SK-N-SH (cell line): ENCODE measurements at regions not wholly inside any gene's neighbourhood (a gene's known extent, or its start where the extent isn't known, plus 50 kb on each side); places are given as distances from the start of the nearest gene placed in this dataset.

Source experiments
- CTCF ChIA-PET: fragments of 300-600, 350-600 bp; formaldehyde crosslinking; extraction: SDS; loops from one replicate; lab custom pipeline; 2021; lab: Yijun Ruan, JAX
- POLR2A ChIA-PET: fragments of 350-600 bp; sonication (Branson Sonifier 250); formaldehyde crosslinking; extraction: SDS; loops from one replicate; lab custom pipeline; 2020; ENCODE audit warnings: antibody characterized with exemption, inconsistent platforms; lab: Yijun Ruan, JAX
- DNase-seq: peaks from one replicate; pipeline ENCODE4 v3.0.0; 2012
- H2AFZ ChIP-seq: fragments of 200-600 bp; sonication (generic); 2 replicates; pipeline ENCODE4 v1.8.1; 2016; ENCODE audit warnings: antibody characterized with exemption, mild to moderate bottlenecking, low read depth
- H3F3A ChIP-seq: fragments of 200-600 bp; sonication (generic); replicated peaks from 2 replicates; pipeline ENCODE3; 2016; ENCODE audit warnings: antibody characterized with exemption, mild to moderate bottlenecking; ENCODE audit not compliant: insufficient read depth
- H3K27ac ChIP-seq, 2 experiments: fragments of 200-500 bp in 1 of 2; fragments of 200-600 bp in 1 of 2; sonication (Bioruptor generic) in 1 of 2; sonication (generic), shearing (Covaris generic) in 1 of 2; 2 replicates each; pipeline versions ENCODE4 v1.5.1 to v1.6.1; 2014 to 2016; ENCODE audit warnings: low read depth in 2 of 2, inconsistent platforms in 1 of 2, low read length in 1 of 2, mild to moderate bottlenecking in 1 of 2, mixed read lengths in 1 of 2
- H3K27me3 ChIP-seq: fragments of 200-600 bp; sonication (generic), shearing (Covaris generic); 2 replicates; pipeline ENCODE4 v1.6.1; 2016; ENCODE audit warnings: mixed run types; ENCODE audit not compliant: insufficient read depth
- H3K36me3 ChIP-seq, 2 experiments: fragments of 200-500 bp in 1 of 2; fragments of 200-600 bp in 1 of 2; sonication (Bioruptor generic) in 1 of 2; sonication (generic) in 1 of 2; replicated peaks in 1 of 2; 2 replicates each; pipeline versions ENCODE3 to v1.5.1; 2014 to 2016; ENCODE audit warnings: low read length in 1 of 2, mild to moderate bottlenecking in 1 of 2; ENCODE audit not compliant: insufficient read depth in 2 of 2, control insufficient read depth in 1 of 2
- H3K4me1 ChIP-seq, 2 experiments: fragments of 200-500 bp in 1 of 2; fragments of 200-600 bp in 1 of 2; sonication (Bioruptor generic) in 1 of 2; sonication (generic), shearing (Covaris generic) in 1 of 2; 2 replicates each; pipeline versions ENCODE4 v1.5.1 to v1.6.1; 2014 to 2016; ENCODE audit warnings: low read depth in 1 of 2, low read length in 1 of 2, mixed run types in 1 of 2; ENCODE audit not compliant: insufficient read depth in 2 of 2, control insufficient read depth in 1 of 2
- H3K4me2 ChIP-seq: fragments of 200-600 bp; sonication (generic), shearing (Covaris generic); 2 replicates; pipeline ENCODE4 v1.6.1; 2017; ENCODE audit warnings: mixed run types
- H3K4me3 ChIP-seq, 2 experiments: fragments of 200-500 bp in 1 of 2; fragments of 200-600 bp in 1 of 2; sonication (Bioruptor generic) in 1 of 2; sonication (generic), shearing (Covaris generic) in 1 of 2; 2 replicates each; pipeline versions ENCODE4 v1.5.1 to v1.8.1; 2014 to 2016; ENCODE audit warnings: low read depth in 2 of 2, inconsistent platforms in 1 of 2, low read length in 1 of 2, mild to moderate bottlenecking in 1 of 2, mixed read lengths in 1 of 2, moderate library complexity in 1 of 2
- H3K79me2 ChIP-seq: fragments of 200-600 bp; sonication (generic); 2 replicates; pipeline ENCODE4 v1.8.1; 2017; ENCODE audit warnings: mild to moderate bottlenecking; ENCODE audit not compliant: insufficient read depth
- H3K9ac ChIP-seq: fragments of 200-600 bp; sonication (generic); 2 replicates; pipeline ENCODE4 v1.6.1; 2017; ENCODE audit warnings: mixed run types
- H3K9me2 ChIP-seq: fragments of 200-600 bp; sonication (generic); 2 replicates; pipeline ENCODE4 v1.6.1; 2017; ENCODE audit warnings: mixed run types
- H3K9me3 ChIP-seq: fragments of 200-600 bp; sonication (generic); 2 replicates; pipeline ENCODE4 v1.6.1; 2017; ENCODE audit warnings: mixed run types, mild to moderate bottlenecking, moderate library complexity
- H4K20me1 ChIP-seq: fragments of 200-600 bp; sonication (generic); 2 replicates; pipeline ENCODE4 v1.6.1; 2017; ENCODE audit warnings: mild to moderate bottlenecking, mixed run types; ENCODE audit not compliant: insufficient read depth
- CHD2 ChIP-seq: fragments of 150-350 bp; IDR thresholded peaks from 2 replicates; pipeline ENCODE4 v1.6.1; 2018; ENCODE audit warnings: low read length; ENCODE audit not compliant: partially characterized antibody
- CTCF ChIP-seq: fragments of 200-600 bp; sonication (generic); IDR thresholded peaks from 2 replicates; pipeline ENCODE4 v1.6.1; 2017; ENCODE audit warnings: antibody characterized with exemption, mild to moderate bottlenecking, moderate library complexity
- EP300 ChIP-seq, 2 experiments: IDR thresholded peaks; 2 replicates each; pipeline versions ENCODE4 v1.4.0 to v1.6.1; 2012; ENCODE audit warnings: borderline replicate concordance in 1 of 2, low read depth in 1 of 2, low read length in 1 of 2
- FOXJ3 ChIP-seq: sonication (generic); formaldehyde crosslinking; IDR thresholded peaks from 2 replicates; pipeline ENCODE4 v1.5.1; 2020; ENCODE audit warnings: mild to moderate bottlenecking, missing genetic modification reagents
- FOXM1 ChIP-seq: IDR thresholded peaks from 2 replicates; pipeline ENCODE4 v1.4.0; 2012; ENCODE audit warnings: low read depth, mild to moderate bottlenecking
- MXI1 ChIP-seq: IDR thresholded peaks from 2 replicates; pipeline ENCODE4 v1.6.1; 2012; ENCODE audit warnings: mild to moderate bottlenecking, low read depth, low read length, improper control_type of control experiment
- NFIC ChIP-seq: IDR thresholded peaks from 2 replicates; pipeline ENCODE4 v1.4.0; 2012; ENCODE audit warnings: borderline replicate concordance
- NRF1 ChIP-seq: IDR thresholded peaks from 2 replicates; pipeline ENCODE4 v1.6.1; 2012; ENCODE audit warnings: low read depth, mild to moderate bottlenecking, low read length
- RAD21 ChIP-seq: IDR thresholded peaks from 2 replicates; pipeline ENCODE4 v1.6.1; 2012; ENCODE audit warnings: mild to moderate bottlenecking, low read length
- RCOR1 ChIP-seq: fragments of 150-350 bp; IDR thresholded peaks from 2 replicates; pipeline ENCODE4 v1.6.1; 2017; ENCODE audit warnings: antibody characterized with exemption, low read length
- RFX5 ChIP-seq: IDR thresholded peaks from 2 replicates; pipeline ENCODE4 v1.6.1; 2012; ENCODE audit warnings: mild to moderate bottlenecking, improper control_type of control experiment, low read length
- RXRA ChIP-seq: IDR thresholded peaks from 2 replicates; pipeline ENCODE4 v1.4.0; 2012; ENCODE audit warnings: low read depth, mild to moderate bottlenecking, borderline replicate concordance
- SIN3A ChIP-seq: IDR thresholded peaks from 2 replicates; pipeline ENCODE4 v1.6.1; 2012; ENCODE audit warnings: low read depth, mild to moderate bottlenecking, low read length, moderate library complexity, borderline replicate concordance
- SMC3 ChIP-seq: IDR thresholded peaks from 2 replicates; pipeline ENCODE4 v1.6.1; 2012; ENCODE audit warnings: low read depth, low read length, improper control_type of control experiment
- TAF1 ChIP-seq: IDR thresholded peaks from 2 replicates; pipeline ENCODE4 v1.6.1; 2012; ENCODE audit warnings: low read depth, mild to moderate bottlenecking, low read length, moderate library complexity, borderline replicate concordance
- USF2 ChIP-seq: fragments of 150-350 bp; IDR thresholded peaks from 2 replicates; pipeline ENCODE4 v1.6.1; 2017; ENCODE audit warnings: antibody characterized with exemption, low read length, low read depth, borderline replicate concordance
- WGBS: methylation state at CpG from one replicate; pipeline ENCODE4 v1.1.6; 2017; ENCODE audit warnings: low lambda C conversion rate; 5-methylcytosine and 5-hydroxymethylcytosine counted together
- TF ChIP-seq, protein P1 (sequence below): IDR thresholded peaks from 2 replicates; pipeline ENCODE4 v1.4.0; 2012; ENCODE audit warnings: low read depth
- TF ChIP-seq, protein P2 (sequence below): IDR thresholded peaks from 2 replicates; pipeline ENCODE4 v1.4.0; 2012; ENCODE audit warnings: low read depth, borderline replicate concordance

GRCh38 chr9:31390403-31391025 is 993.9 kb upstream of the ACO1 start:
- TF ChIP-seq SMC3 (no peak), FOXM1 (no peak), EP300 (IDR thresholded peaks at IDR 0.05; ENCODE audit: borderline replicate concordance in 1 of 2, low read depth in 1 of 2, low read length in 1 of 2) (no peak), NFIC (no peak), RCOR1 (no peak), CHD2 (no peak), NRF1 (no peak), RFX5 (no peak), MXI1 (no peak), TAF1 (no peak), FOXJ3 (CRISPR knock-in tag) (no peak), RAD21 (no peak), RXRA (no peak), SIN3A (no peak), USF2 (no peak), CTCF (no peak)
- TF ChIP-seq, protein P1, sequence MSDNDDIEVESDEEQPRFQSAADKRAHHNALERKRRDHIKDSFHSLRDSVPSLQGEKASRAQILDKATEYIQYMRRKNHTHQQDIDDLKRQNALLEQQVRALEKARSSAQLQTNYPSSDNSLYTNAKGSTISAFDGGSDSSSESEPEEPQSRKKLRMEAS, result no peak
- TF ChIP-seq, protein P2, sequence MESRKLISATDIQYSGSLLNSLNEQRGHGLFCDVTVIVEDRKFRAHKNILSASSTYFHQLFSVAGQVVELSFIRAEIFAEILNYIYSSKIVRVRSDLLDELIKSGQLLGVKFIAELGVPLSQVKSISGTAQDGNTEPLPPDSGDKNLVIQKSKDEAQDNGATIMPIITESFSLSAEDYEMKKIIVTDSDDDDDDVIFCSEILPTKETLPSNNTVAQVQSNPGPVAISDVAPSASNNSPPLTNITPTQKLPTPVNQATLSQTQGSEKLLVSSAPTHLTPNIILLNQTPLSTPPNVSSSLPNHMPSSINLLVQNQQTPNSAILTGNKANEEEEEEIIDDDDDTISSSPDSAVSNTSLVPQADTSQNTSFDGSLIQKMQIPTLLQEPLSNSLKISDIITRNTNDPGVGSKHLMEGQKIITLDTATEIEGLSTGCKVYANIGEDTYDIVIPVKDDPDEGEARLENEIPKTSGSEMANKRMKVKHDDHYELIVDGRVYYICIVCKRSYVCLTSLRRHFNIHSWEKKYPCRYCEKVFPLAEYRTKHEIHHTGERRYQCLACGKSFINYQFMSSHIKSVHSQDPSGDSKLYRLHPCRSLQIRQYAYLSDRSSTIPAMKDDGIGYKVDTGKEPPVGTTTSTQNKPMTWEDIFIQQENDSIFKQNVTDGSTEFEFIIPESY, result no peak
- H3K4me1 ChIP-seq, result no peaks in the 10 kb centered on the region; a peak in 2 of 4 replicates
- no peak overlapping the region for H3K4me3 ChIP-seq
- no peaks in the 10 kb centered on the region for H3K36me3 ChIP-seq
- no peak overlapping the region for H3K4me2 ChIP-seq
- WGBS, result 51% methylated on average over 5 of the region's 5 CpGs
- H3K79me2 ChIP-seq, result no peaks in the 10 kb centered on the region
- H3K9me3 ChIP-seq, result no peaks in the 10 kb centered on the region
- no peaks in the 10 kb centered on the region for H3F3A ChIP-seq
- H3K9ac ChIP-seq, result no peak overlapping the region
- no peak for DNase-seq
- POLR2A ChIA-PET, result no interaction called here
- no peak overlapping the region for H3K27ac ChIP-seq
- H2AFZ ChIP-seq, result no peak overlapping the region
- H3K27me3 ChIP-seq, result no peaks in the 10 kb centered on the region
- CTCF ChIA-PET, result no interaction called here
- H3K9me2 ChIP-seq, result no peaks in the 10 kb centered on the region
- H4K20me1 ChIP-seq, result no peaks in the 10 kb centered on the region
